NOMO-1 (cell line): ENCODE measurements at regions not wholly inside any gene's neighbourhood (a gene's known extent, or its start where the extent isn't known, plus 50 kb on each side); places are given as distances from the start of the nearest gene placed in this dataset.
"Not testable (repeated sequence)": the region's sequence is repeated elsewhere in the genome, so short reads cannot be mapped to it uniquely, and the experiment has no call there.

Experiments
- DNase-seq, 2 experiments: peaks; one replicate each; lab custom pipeline; 2025; ENCODE audit not compliant: unreplicated experiment in 2 of 2; lab: John Stamatoyannopoulos, UW

DNA sequence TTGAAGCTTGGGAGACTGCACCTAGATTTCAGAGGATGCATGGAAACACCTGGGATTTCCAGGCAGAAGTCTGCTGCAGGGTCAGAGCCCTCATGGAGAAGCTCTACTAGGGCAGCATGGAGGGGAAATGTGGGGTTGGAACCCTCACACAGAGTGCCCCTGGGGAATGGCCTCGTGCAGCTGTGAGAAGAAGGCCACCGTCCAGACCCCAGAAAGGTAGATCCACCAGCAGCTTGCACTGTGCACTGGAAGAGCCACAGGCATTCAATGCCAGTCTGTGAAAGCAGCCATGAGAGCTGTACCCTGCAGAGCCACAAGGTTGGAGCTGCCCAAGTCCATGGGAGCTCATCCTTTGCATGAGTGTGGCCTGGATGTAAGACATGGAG is 285.3 kb upstream of the FAM174A start:
- DNase-seq = no peak

DNA sequence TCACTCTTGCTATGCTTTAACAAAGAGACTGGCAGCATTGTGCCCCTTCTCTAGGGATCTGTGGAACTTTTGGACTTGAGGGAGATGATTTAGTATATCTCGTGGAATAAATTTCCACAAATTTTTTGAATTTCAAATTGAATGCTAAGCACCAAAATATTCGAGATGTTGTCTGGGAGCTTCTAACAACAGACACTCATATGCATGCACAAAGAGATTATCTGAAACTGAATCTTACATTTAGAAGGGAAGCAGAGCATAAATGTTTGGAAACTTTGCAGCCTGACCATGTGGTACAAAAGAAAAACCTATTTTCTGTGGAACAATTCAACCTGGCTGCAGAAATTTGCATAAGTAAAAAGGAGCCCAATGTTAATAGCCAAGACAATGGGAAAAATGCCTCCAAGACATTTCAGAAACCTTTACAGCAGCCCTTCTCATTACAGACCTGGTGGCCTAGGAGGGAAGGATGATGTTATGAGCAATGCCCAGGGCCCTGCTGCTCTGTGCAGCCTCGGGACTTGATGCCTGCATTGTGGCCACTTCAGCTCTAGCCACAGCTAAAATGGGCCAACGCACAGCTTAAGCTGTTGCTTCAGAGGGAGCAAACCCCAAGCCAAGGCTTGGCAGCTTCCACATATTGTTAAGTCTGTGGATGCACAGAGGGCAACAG is 285.8 kb upstream of the FAM174A start:
- no peak for DNase-seq

DNA sequence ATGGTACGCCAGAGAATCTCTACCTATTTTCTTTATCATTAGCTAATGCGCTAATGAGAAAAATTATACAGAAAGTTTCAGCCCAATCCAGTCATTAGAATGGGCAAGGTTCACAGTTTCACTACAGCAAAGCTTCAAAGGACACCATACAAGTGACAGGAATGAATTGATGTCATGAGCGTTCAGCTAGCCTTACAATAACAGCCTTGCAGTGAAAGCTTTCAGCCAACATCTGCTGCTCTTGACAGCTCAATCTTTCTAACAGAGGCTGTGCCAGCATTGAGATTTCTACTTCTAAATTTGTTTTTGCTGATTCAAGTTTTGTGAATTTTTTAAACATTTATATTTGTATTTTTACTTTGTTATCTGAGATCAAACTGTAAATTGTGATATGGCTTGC is 302.4 kb upstream of the FAM174A start:
- DNase-seq = no peak

DNA sequence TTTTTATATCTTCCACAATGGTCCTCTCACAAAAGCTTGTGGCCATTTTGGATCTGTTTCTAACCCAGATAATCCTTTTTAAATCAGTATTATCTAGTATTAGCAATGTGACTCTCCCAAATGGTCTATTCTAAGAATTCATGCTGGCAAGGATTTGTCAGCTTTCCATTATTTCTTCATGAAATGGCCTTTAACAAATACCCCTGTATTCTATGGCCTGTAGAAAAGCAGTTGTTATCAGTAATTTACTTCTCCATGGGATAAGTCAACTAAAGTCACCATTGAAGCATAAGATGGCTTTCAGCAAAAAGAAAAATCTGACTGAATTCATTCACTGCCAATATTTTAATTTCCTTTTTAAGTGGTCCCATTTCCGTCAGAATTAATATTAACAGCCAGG is 346.4 kb upstream of the FAM174A start:
- no peak for DNase-seq

DNA sequence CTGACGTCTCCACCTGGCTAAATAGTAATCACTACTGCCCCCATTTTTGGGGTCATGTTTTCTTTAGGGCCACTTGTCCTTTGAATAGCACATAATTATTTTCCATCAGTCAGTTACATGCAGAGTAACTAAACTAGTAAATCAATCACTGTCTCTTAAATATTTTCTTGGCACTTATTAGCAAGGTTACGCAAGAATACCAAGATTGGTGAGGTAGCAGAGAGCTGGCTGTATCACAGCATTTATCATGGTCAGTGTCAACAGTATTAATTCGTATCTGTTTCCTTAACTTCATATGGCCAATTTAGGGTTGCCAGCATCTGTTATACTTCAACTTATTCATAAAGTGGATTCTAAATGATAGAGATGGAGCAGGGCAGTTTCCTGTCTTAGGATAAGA is 346.8 kb upstream of the FAM174A start:
- DNase-seq = no peak

DNA sequence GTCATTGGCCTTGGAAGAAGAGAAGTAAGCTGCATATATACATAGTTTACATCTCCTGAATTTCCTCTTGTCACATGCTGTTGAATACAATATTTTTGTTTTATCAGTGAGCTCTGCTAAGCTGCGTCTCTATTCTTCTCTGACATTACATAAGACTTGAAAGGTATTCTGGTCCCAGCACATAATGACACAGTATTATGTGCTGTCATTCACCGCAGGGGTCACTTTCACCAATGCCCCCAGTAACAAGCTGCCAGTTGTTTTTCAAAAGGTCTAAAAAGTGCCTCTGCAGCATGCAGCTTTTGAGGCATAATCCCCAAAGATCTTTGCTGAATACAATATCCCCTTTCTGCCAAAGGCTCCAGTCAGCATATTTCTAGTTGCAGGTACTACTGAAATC is 349.0 kb upstream of the FAM174A start:
- DNase-seq = no peak

DNA sequence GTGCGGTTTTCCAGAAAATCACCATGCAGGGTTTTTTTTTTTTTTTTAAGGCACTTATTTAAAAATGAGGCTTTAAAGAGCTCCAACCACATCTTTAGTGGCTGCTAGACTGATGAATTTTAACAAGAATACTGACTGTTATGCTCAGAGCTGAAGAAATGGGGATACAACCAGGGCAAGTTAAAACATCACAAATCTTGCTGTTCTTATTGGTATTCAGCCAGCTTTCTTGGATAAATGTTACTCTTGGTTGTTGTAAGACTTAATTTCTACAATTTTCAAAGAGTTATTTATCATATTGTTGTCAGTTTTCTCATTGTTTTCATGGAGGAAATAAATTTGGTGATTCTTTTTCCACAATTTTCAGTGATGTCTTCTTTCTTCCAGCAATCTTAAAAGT is 352.8 kb upstream of the FAM174A start:
- no peak for DNase-seq

DNA sequence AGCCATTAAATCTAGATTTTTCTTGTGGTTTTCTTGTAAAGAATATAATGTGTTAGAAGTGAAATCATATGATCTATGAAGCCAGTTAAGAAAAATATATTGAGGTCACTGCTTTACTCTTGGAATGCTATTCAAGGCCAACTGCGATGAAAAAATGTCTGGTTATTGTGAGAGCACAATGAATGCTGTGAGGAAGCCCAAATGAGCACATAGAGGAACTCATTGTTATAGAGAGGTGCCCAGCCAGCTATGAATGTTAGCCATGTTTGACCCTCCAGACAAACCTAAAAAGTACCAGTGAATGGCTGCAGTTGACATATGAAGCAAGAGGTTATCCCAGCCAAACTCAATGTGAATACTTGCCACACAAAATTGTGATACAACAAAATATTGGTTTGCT is 359.8 kb upstream of the FAM174A start:
- no peak for DNase-seq

DNA sequence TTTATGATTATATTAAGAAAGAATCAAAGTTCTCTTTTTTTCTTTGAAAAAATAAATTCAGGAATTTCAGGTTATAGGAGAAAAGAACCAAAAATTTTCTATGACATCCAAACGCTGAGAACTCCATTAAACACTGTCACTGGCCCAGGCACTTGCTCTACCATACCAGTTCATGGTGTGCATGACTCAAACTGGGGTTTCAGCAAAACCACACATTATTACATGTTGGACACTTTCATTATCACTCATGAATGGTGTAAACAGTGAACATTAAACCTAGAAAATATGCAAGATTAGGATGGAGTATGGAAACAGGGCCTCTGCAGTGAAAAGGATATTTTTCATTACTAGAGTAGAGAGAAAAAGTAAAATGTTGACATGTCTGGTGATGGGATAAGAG is 369.9 kb upstream of the FAM174A start:
- no peak for DNase-seq

DNA sequence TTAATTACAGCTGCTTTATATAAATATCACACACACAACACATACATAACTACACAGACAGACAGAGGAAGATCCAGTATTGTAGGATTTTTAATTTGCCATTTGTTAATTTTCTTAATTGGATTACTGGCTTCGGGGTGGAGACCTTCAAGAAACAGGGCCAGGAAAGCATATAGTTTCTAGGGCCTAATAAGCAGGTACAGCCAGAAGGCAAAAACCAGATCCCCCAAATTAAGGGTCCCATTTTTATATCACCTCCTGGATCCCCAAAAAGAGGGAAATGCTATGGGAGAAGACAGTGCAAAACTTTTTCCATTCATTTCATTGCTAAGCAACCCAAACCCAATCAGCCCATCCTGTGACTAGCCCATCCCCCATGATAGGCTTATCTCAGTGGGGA is 373.3 kb upstream of the FAM174A start:
- DNase-seq = no peak

DNA sequence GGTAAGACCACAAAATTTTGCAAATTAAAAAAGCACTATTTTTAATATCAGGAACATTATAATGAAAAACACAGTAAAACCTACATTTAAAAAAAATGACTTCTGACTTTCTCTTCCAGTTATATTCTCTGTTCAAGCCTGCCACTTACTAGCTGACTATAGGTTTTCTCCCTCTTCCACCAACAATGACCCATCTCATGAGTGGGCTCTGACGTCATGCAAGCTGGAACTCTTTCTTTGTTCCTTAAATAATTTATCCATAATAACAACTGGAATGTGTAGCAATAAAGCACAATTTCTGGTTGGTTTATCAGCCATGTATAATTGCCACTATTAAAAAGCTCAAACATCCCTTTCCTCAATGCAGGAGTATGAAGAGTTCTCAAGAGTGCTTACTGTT is 378.1 kb upstream of the FAM174A start:
- DNase-seq = no peak

DNA sequence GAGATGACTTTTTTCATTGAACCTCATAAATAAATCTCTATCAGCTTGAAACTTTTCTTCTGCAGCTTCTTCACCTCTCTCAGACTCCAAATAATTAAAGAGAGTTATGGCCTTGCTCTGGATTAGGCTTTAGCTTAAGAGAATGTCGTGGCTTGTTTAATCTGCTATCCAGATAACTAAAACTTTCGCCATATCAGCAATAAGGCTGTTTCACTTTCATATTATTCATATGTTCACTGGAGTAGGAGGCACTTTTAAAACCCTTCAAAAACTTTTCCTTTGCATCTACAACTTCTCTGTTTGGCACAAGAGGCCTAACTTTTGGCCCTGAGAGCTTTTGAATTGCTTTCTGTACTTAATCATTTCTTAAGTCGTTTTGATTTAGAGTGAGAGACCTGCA is 386.9 kb upstream of the FAM174A start:
- no peak for DNase-seq

DNA sequence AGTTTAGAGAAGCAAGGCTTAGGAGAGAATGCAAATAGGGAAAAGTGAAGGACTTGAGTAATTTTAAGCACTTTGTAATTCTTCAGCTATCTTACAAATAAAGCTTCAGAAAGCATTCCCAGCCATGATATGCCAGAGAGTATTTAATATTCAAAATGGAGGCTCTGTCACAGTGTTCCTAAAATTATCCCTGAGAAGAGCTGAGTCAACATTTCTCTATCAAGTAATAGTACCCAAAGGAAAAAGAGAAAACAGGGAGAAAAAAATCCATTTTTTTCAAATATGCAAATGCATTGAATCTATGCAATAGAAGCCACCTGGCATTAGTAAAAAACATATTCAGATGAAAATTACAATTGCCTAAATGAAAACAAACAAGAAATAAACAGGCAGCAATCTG is 392.6 kb upstream of the FAM174A start:
- DNase-seq = no peak

DNA sequence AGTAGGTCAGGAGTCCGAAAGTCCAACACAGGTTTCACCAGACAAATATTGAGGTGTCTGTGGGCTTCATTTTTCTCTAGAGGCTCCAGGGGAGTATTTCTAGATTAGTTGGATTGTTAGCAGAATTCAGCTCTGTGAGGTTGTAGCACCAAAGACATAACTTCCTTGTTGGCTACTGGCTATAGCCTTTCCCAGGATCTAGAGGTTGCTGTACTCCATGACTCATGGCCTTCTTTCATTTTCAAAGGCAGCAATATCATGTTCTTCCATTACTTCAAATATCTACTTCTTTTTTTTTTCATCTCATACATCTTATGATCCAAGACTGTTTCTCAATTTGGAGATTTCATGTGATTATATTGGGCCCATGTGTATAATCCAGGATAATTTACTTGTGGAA is 404.0 kb upstream of the FAM174A start:
- no peak for DNase-seq

DNA sequence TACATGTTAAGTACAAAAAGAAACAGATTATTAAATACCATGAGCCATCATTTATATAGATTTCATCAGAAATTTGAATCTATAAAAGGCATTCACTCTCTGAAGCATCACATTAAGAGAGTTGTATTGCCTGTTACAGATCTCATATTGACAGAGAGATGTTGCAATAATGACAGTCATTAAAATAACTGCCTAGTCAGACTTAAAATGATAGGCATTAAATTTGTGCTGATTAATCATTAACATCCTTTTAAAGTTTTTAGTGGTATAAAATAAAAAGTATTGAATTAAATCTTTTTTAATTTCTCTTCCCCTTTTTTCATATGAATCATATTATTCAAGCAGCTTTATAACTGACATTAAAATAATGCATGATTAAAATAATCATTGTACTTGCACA is 404.9 kb upstream of the FAM174A start:
- no peak for DNase-seq

DNA sequence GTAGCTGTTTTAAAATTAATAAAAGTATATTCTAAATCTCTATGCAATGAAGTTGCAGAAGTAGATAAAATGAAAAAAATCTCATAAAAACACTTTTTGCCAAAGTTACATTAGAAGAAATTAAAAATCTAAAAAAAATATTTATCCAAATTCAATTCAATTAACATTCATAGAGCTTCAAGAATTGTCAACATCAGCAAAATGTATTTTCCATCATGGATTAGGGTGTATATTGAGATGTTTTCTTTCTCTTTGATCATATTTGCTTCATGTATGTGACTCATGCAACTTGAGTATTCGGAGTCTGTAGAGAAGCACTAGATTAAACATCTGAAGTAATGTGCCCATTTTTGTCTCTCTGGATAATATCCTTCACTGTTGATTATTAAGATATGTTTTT is 415.3 kb upstream of the FAM174A start:
- DNase-seq = no peak

DNA sequence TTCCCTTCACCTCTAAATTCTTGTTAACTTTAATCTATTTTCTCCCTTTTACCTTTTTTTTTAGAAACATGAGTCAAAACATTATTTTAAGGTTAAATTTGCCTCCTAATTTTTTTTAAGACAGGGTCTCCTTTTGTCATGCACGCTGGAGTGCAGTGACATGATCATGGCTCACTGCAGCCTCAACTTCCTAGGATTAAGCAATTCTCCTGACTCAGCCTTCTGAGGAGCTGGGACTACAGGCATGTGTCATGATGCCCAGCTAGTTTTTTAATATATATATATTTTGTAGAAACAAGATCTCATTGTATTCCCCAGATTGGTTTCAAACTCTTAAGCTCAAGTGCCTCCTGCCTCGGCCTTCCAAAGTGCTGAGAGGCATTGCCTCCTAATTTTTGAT is 424.7 kb upstream of the FAM174A start:
- DNase-seq = no peak

DNA sequence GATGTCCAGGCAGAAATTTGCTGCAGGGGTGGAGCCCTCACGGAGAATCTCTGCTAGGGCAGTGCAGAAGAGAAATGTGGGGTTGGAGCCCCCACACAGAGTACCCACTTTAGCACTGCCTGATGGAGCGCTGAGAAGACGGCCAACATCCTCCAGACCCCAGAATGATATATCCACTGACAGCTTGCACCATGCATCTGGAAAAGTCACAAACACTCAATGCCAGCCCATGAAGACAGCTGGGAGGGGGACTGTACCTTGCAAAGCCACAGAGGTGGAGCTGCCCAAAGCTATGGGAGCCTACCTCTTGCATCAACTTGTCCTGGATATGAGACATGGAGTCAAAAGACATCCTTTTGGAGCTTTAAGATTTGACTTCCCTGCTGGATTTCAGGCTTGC is 426.3 kb upstream of the FAM174A start:
- DNase-seq = no peak

DNA sequence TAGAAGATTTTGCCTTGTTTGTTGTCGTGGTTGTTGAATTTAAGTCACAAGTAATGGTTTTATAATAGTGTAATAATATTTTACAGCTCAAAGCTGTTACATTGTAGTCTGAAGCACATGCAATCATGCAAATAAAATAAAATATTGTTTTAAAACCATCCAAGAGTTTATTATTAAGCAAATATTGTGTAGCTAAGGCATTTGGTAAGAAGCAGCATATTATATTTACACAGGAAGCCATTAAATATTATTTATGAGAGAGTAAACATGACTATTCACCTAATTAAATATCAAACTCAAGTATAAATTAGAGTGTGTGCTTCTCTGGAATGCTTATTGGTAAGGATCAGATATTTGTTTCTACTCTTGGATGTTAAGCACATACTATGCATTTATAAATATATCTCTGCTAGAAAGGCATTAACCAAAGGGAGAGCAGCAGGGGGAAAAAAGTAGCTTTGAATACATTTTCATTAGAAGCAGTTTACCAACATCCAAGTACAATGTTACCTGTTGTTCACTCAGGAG is 431.5 kb upstream of the FAM174A start:
- not testable (repeated sequence) for DNase-seq

DNA sequence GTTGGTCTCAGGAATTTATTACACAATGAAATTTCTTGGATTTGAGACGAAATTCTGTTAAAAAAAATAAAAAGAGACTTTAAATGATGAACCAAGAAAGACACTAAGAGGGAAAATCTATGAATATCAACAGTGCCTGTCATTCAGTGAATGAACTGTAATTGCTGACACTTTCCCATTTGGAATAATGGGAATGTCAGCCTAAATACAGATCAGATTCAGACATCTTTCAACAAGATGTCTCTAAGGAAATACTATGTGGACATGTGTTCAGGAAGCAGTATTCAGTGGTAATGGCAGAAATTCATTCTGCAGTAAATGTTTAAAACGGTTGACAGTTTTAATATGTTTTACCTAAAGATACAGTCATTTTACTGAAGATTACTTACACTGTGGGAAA is 433.7 kb upstream of the FAM174A start:
- DNase-seq = not testable (repeated sequence)

DNA sequence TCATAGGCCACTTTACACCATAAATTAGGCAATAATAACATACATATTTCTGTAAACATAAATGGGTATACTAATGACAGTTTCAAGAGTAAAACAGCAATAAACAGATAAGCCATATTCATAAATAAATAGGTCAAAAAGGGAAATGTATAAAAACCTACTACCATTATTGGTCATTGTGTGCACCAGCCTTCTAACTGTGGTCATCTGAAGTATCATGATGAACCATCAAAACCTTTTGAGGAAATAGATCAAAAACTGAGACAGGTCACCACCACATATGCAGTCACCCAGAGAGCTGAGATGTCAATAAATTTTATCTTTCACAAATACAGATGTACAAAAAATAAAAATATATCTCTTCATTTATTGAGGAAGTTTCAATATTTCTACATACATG is 438.8 kb upstream of the FAM174A start:
- not testable (repeated sequence) for DNase-seq

DNA sequence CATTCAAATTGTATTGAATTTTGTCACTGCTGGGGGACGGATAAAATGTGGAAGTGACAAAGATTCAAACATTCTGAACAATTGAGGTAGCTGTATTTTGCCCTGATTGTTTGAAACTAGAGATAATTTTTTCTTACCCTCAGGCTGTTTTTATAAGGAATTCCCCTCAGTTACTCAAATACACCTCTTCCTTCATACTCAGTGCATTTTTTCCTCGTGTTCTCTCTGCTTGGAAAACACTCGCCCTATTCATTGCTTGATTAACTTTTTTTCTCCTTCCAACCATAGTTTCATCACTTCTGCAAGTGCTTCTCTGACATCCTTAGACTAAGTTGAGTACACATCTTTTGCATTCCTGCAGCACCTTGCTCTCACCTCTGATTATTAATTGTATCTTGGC is 454.5 kb upstream of the FAM174A start:
- DNase-seq = not testable (repeated sequence)

DNA sequence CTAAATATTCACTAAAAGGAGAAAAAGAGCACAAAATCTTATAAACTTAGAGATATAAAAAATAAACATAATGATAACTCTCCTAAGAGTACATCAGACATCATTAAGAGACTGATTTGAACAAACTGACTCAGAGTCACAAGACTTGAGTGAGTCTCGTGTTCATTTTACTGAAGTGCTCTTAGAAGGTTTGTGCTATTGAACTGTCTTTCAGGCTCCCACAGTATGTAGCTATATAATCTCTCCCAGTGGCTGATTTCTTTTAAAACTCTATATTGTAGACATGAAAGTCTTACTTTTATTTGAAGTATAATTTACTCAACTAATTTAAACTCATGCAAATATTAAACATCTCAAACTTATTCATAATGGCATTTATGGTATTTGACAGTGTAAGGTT is 456.0 kb upstream of the FAM174A start:
- DNase-seq = not testable (repeated sequence)
